ENCODE measurements at regions not wholly inside any gene's neighbourhood (a gene's known extent, or its start where the extent isn't known, plus 50 kb on each side); places are given as distances from the start of the nearest gene placed in this dataset.
A peak's percentile ranks its signal among the peaks of the same experiment; 100 is the strongest.

- in situ Hi-C loops (cut with HindIII; ENCODE audit: low pct_ligation_motif_present, low sequenced_read_pairs) = no loop called here
- DNase-seq = no peak
- H3K4me3 ChIP-seq (ENCODE audit: low read depth, low read length) = no peak overlapping the region
- H3K36me3 ChIP-seq (replicated peaks) = no peaks in the 10 kb centered on the region
- no peak overlapping the region for H3K27ac ChIP-seq
- H3K27me3 ChIP-seq (replicated peaks) = no peaks in the 10 kb centered on the region
- TF ChIP-seq CTCF (IDR thresholded peaks at IDR 0.05; ENCODE audit: low read depth, low read length, missing control alignments) = no peak
These were observed 824.0 kb downstream of the SLC4A3 start for GRCh38 chr2:220451438-220451837.

DNA sequence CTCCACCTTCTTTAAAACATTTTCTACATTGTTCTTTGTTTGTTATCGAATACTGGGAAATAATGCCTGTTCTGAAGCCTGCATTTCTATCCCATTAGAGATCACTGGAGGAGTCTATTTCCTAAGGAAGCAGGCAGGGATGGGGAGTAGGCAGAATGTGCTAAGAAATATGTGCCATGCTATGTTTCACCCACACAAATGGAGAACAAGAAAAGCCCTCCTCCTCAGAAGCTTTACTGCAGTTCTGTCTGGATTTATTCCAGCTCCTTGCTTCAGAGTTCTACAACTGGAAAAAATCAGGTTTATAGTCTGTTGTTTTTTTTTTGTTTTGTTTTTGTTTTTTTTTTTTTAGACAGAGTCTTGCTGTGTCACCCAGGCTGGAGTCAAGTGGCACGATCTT lies 825.1 kb downstream of the SLC4A3 start:
- no peak for TF ChIP-seq CTCF (IDR thresholded peaks at IDR 0.05; ENCODE audit: low read depth, low read length, missing control alignments)
- H3K36me3 ChIP-seq (replicated peaks) = no peaks in the 10 kb centered on the region
- in situ Hi-C loops (cut with HindIII; ENCODE audit: low pct_ligation_motif_present, low sequenced_read_pairs) = no loop called here
- no peak for DNase-seq
- no peak overlapping the region for H3K27ac ChIP-seq
- H3K4me3 ChIP-seq (ENCODE audit: low read depth, low read length) = no peak overlapping the region
- H3K27me3 ChIP-seq (replicated peaks) = no peaks in the 10 kb centered on the region

DNA sequence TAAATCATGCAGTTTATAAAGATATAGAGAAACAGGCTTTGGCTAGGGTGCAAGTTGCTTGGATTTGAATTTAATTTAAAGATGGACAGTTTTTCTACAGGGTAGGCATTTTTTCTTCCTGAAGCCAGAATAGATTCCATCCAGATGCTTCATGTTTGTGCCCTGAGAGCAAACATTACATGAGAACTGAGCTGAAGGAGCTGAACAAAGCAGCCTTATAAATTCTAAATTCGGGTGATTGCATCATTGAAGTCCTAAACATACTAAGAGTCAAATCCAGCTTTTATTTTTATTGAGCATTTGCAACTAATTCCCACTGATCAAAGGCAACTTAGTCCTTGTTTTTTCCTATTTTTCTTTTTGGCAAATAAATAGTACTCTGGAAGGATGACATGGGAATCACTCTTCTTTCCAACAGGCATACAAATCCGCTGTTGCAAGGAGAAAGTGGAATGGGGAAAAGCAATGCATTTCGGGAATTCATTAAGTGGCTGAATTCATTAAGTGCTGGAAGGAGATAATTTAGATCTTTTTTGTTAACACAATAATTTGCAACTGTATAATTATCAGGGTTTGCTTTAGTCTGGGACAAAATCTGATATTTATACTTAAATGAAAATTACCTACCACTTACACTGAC lies 828.0 kb downstream of the SLC4A3 start:
- in situ Hi-C loops (cut with HindIII; ENCODE audit: low pct_ligation_motif_present, low sequenced_read_pairs) = no loop called here

GRCh38 chr2:220458051-220458450 lies 830.6 kb downstream of the SLC4A3 start:
- no peak for TF ChIP-seq CTCF (IDR thresholded peaks at IDR 0.05; ENCODE audit: low read depth, low read length, missing control alignments)
- Histone ChIP-seq H3K4me3 (ENCODE audit: low read depth, low read length) (no peak overlapping the region), H3K27ac (no peak overlapping the region), H3K27me3 (replicated peaks) (no peaks in the 10 kb centered on the region), H3K36me3 (replicated peaks) (no peaks in the 10 kb centered on the region)
- in situ Hi-C loops (cut with HindIII; ENCODE audit: low pct_ligation_motif_present, low sequenced_read_pairs) = no loop called here
- DNase-seq = no peak

More for the DNA sequence above, 828.0 kb downstream of the SLC4A3 start:
- Histone ChIP-seq H3K27ac (no peak overlapping the region), H3K27me3 (replicated peaks) (no peaks in the 10 kb centered on the region), H3K4me3 (ENCODE audit: low read depth, low read length) (no peak overlapping the region), H3K36me3 (replicated peaks) (no peaks in the 10 kb centered on the region)
- no peak for TF ChIP-seq CTCF (IDR thresholded peaks at IDR 0.05; ENCODE audit: low read depth, low read length, missing control alignments)
- DNase-seq = no peak

- H3K36me3 ChIP-seq (replicated peaks) = no peaks in the 10 kb centered on the region
- no peak overlapping the region for H3K27ac ChIP-seq
- H3K4me3 ChIP-seq (ENCODE audit: low read depth, low read length) = no peak overlapping the region
- in situ Hi-C loops (cut with HindIII; ENCODE audit: low pct_ligation_motif_present, low sequenced_read_pairs) = no loop called here
- no peak for DNase-seq
- H3K27me3 ChIP-seq (replicated peaks) = no peaks in the 10 kb centered on the region
- TF ChIP-seq CTCF (IDR thresholded peaks at IDR 0.05; ENCODE audit: low read depth, low read length, missing control alignments) = peak; percentile 27
These were observed 833.0 kb downstream of the SLC4A3 start for GRCh38 chr2:220460257-220460985.
